A549 (cell line): ENCODE measurements at regions not wholly inside any gene's neighbourhood (a gene's known extent, or its start where the extent isn't known, plus 50 kb on each side); places are given as distances from the start of the nearest gene placed in this dataset.

ENCODE experiments used
- ATAC-seq, 2 experiments: fragments of 200-7000 bp in 1 of 2; fragments of >200 bp in 1 of 2; cut with Nextera tagmentation in 1 of 2; cut with Tn5 transposase in 1 of 2; 3 replicates each; pipeline versions ENCODE4 v1.8.0 to v1.9.1; 2018 to 2020; ENCODE audit warnings: mild to moderate bottlenecking in 1 of 2, moderate library complexity in 1 of 2
- CTCF ChIA-PET: fragments of 300-600 bp; sonication (Branson Sonifier 250); formaldehyde crosslinking; extraction: SDS; loops from one replicate; lab custom pipeline; 2021; ENCODE audit warnings: antibody characterized with exemption, inconsistent platforms; lab: Yijun Ruan, JAX
- POLR2A ChIA-PET: fragments of 350-600 bp; formaldehyde crosslinking; extraction: SDS; loops from one replicate; lab custom pipeline; 2021; ENCODE audit warnings: antibody characterized with exemption, inconsistent platforms; lab: Yijun Ruan, JAX
- DNase-seq, 2 experiments: peaks; one replicate each; pipeline versions ENCODE4 v3.0.0 to v3.0.0-alpha.2; 2011 to 2016; ENCODE audit warnings: low read depth in 1 of 2, low spot score in 1 of 2
- FAIRE-seq: peaks from 2 replicates; lab custom pipeline; 2011; peaks lifted over from hg19 to GRCh38; lab: Jason Lieb, UNC
- H3K27ac ChIP-seq, 2 experiments: fragments of >200 bp; sonication (Bioruptor Twin); formaldehyde crosslinking; 3 replicates each; pipeline ENCODE4 v1.5.1; 2016 to 2017
- H3K4me1 ChIP-seq: fragments of >200 bp; sonication (Bioruptor Twin); formaldehyde crosslinking; 3 replicates; pipeline ENCODE4 v1.6.1; 2016
- H3K4me2 ChIP-seq: fragments of >200 bp; sonication (Bioruptor Twin); formaldehyde crosslinking; 3 replicates; pipeline ENCODE4 v1.6.1; 2016
- H3K4me3 ChIP-seq: fragments of >200 bp; sonication (Bioruptor Twin); formaldehyde crosslinking; 3 replicates; pipeline ENCODE4 v1.5.1; 2016
- H3K9me3 ChIP-seq: fragments of >200 bp; sonication (Bioruptor Twin); formaldehyde crosslinking; 3 replicates; pipeline ENCODE4 v1.6.1; 2016
- BCL3 ChIP-seq: fragments of >200 bp; sonication (Bioruptor Twin); formaldehyde crosslinking; IDR thresholded peaks from 3 replicates; pipeline ENCODE4 v1.6.1; 2016
- CBX2 ChIP-seq: fragments of 200-600 bp; sonication (generic); IDR thresholded peaks from 2 replicates; pipeline ENCODE4 v1.6.1; 2016; ENCODE audit warnings: low read depth, mild to moderate bottlenecking, borderline replicate concordance
- CBX8 ChIP-seq: fragments of 200-600 bp; sonication (generic); IDR thresholded peaks from 2 replicates; pipeline ENCODE4 v1.6.1; 2016
- CHD2 ChIP-seq: fragments of 150-350 bp; IDR thresholded peaks from 2 replicates; pipeline ENCODE4 v1.6.1; 2014; ENCODE audit warnings: low read length; ENCODE audit not compliant: partially characterized antibody
- CTCF ChIP-seq: fragments of >200 bp; sonication (Bioruptor Twin); formaldehyde crosslinking; IDR thresholded peaks from 3 replicates; pipeline ENCODE4 v1.5.1; 2016
- EHF ChIP-seq: fragments of 250-450 bp; sonication (Bioruptor Pico); IDR thresholded peaks from 2 replicates; pipeline ENCODE4 v1.5.0; 2020; ENCODE audit warnings: mild to moderate bottlenecking
- EHMT2 ChIP-seq: fragments of 200-600 bp; sonication (generic); IDR thresholded peaks from 2 replicates; pipeline ENCODE4 v1.6.1; 2016; ENCODE audit warnings: antibody characterized with exemption, low read depth, mild to moderate bottlenecking, moderate library complexity
- ELK1 ChIP-seq: fragments of 150-350 bp; IDR thresholded peaks from 2 replicates; pipeline ENCODE4 v1.6.1; 2014; ENCODE audit warnings: low read depth, mild to moderate bottlenecking, low read length
- ESRRA ChIP-seq: fragments of 150-350 bp; IDR thresholded peaks from 2 replicates; pipeline ENCODE4 v1.6.1; 2014; ENCODE audit warnings: mild to moderate bottlenecking, low read length, borderline replicate concordance
- FOSB ChIP-seq: fragments of 250-450 bp; sonication (Bioruptor Pico); IDR thresholded peaks from 2 replicates; pipeline ENCODE4 v1.5.0; 2020; ENCODE audit warnings: mild to moderate bottlenecking, moderate library complexity
- FOSL2 ChIP-seq, 2 experiments: fragments of 450-650 bp in 1 of 2; fragments of >200 bp in 1 of 2; sonication (Bioruptor Twin) in 1 of 2; formaldehyde crosslinking; IDR thresholded peaks; 2 replicates each; pipeline versions ENCODE4 v1.5.0 to v1.6.1; 2016 to 2020; ENCODE audit warnings: mild to moderate bottlenecking in 1 of 2, moderate library complexity in 1 of 2
- HOXA7 ChIP-seq: fragments of 250-450 bp; sonication (Bioruptor Pico); IDR thresholded peaks from 2 replicates; pipeline ENCODE4 v1.5.0; 2020; ENCODE audit warnings: mild to moderate bottlenecking, moderate library complexity
- HOXB13 ChIP-seq: fragments of 250-450 bp; sonication (Bioruptor Pico); IDR thresholded peaks from 2 replicates; pipeline ENCODE4 v1.5.0; 2020; ENCODE audit warnings: low read depth, mild to moderate bottlenecking, moderate library complexity
- KDM1A ChIP-seq: fragments of 200-600 bp; sonication (generic); IDR thresholded peaks from 2 replicates; pipeline ENCODE4 v1.6.1; 2016; ENCODE audit warnings: low read depth, mild to moderate bottlenecking
- MAFK ChIP-seq: fragments of 450-650 bp; IDR thresholded peaks from 2 replicates; pipeline ENCODE4 v1.6.1; 2014; ENCODE audit not compliant: partially characterized antibody
- MAZ ChIP-seq: fragments of 150-350 bp; IDR thresholded peaks from 2 replicates; pipeline ENCODE4 v1.6.1; 2014; ENCODE audit warnings: antibody characterized with exemption, low read depth, low read length, borderline replicate concordance
- MYC ChIP-seq: IDR thresholded peaks from 2 replicates; pipeline ENCODE4 v1.6.1; 2012; ENCODE audit warnings: mild to moderate bottlenecking, inconsistent platforms, low read length, improper control_type of control experiment, borderline replicate concordance
- NFE2L2 ChIP-seq: fragments of 150-350 bp; conservative IDR thresholded peaks from 2 replicates; pipeline ENCODE4 v1.6.1; 2014; ENCODE audit warnings: low read length
- NPAS2 ChIP-seq: fragments of 250-450 bp; sonication (Bioruptor Pico); IDR thresholded peaks from 2 replicates; pipeline ENCODE4 v1.8.0; 2022; ENCODE audit warnings: mild to moderate bottlenecking, moderate library complexity, borderline replicate concordance
- PHF8 ChIP-seq: fragments of 200-600 bp; sonication (generic); IDR thresholded peaks from 2 replicates; pipeline ENCODE4 v1.6.1; 2016; ENCODE audit warnings: low read depth, mild to moderate bottlenecking, antibody characterized with exemption, moderate library complexity, borderline replicate concordance
- POLR2A ChIP-seq: IDR thresholded peaks from 2 replicates; pipeline ENCODE4 v1.6.1; 2012; ENCODE audit warnings: mild to moderate bottlenecking, low read length
- RAD21 ChIP-seq, 2 experiments: fragments of >200 bp in 1 of 2; sonication (Bioruptor Twin) in 1 of 2; formaldehyde crosslinking in 1 of 2; IDR thresholded peaks in 1 of 2; conservative IDR thresholded peaks in 1 of 2; 2 replicates in 1 of 2; 3 replicates in 1 of 2; pipeline ENCODE4 v1.6.1; 2012 to 2018; ENCODE audit warnings: inconsistent platforms in 1 of 2
- RARB ChIP-seq: fragments of 250-450 bp; sonication (Bioruptor Pico); IDR thresholded peaks from 2 replicates; pipeline ENCODE4 v1.8.0; 2021; ENCODE audit warnings: mild to moderate bottlenecking, moderate library complexity
- REST ChIP-seq: fragments of 200-600 bp; sonication (generic); IDR thresholded peaks from 2 replicates; pipeline ENCODE4 v1.6.1; 2016; ENCODE audit warnings: antibody characterized with exemption, mild to moderate bottlenecking, moderate library complexity
- TP53 ChIP-seq: fragments of 250-450 bp; sonication (Bioruptor Pico); IDR thresholded peaks from 2 replicates; pipeline ENCODE4 v1.5.0; 2021; ENCODE audit warnings: mild to moderate bottlenecking, moderate library complexity
- ZNF302 ChIP-seq: fragments of 250-450 bp; sonication (Bioruptor Pico); IDR thresholded peaks from 2 replicates; pipeline ENCODE4 v1.9.0; 2021; ENCODE audit warnings: inconsistent platforms, mild to moderate bottlenecking, moderate library complexity
- WGBS: methylation state at CpG from one replicate; pipeline ENCODE4 v1.1.6; 2017; ENCODE audit errors: missing lambda C conversion rate; 5-methylcytosine and 5-hydroxymethylcytosine counted together

GRCh38 chr14:87686746-87687145 is 306.2 kb downstream of the GALC start:
- no peak for TF ChIP-seq KDM1A
- no peak for TF ChIP-seq NFE2L2
- no peak for TF ChIP-seq MYC
- TF ChIP-seq ELK1, result no peak
- no peak for TF ChIP-seq ZNF302 (CRISPR knock-in tag)
- no peak for TF ChIP-seq ESRRA
- no peak for TF ChIP-seq RAD21 (conservative IDR thresholded peaks at IDR 0.05 in 1 of 2, IDR thresholded peaks at IDR 0.05 in 1 of 2)
- no peak for TF ChIP-seq PHF8
- TF ChIP-seq EHMT2, result no peak
- no peak for TF ChIP-seq MAZ
- no peak for TF ChIP-seq HOXA7 (CRISPR knock-in tag)
- POLR2A ChIA-PET, result no interaction called here

GRCh38 chr14:87679866-87680265 is 313.1 kb downstream of the GALC start:
- ChIA-PET POLR2A (no interaction called here), CTCF (no interaction called here)
- Histone ChIP-seq H3K9me3 (no peaks in the 10 kb centered on the region), H3K27ac (no peak overlapping the region), H3K4me2 (no peak overlapping the region), H3K4me3 (no peak overlapping the region), H3K4me1 (no peaks in the 10 kb centered on the region)
- FAIRE-seq (no peak), DNase-seq (no peak), ATAC-seq (no peak)
- TF ChIP-seq RARB (CRISPR knock-in tag) (no peak), CBX2 (no peak), CBX8 (no peak), FOSB (CRISPR knock-in tag) (no peak), CHD2 (no peak), MAFK (no peak), NFE2L2 (no peak), POLR2A (no peak), BCL3 (no peak), NPAS2 (CRISPR knock-in tag) (no peak), KDM1A (no peak), EHF (CRISPR knock-in tag) (no peak), HOXB13 (CRISPR knock-in tag) (no peak), REST (no peak), TP53 (CRISPR knock-in tag) (no peak), ELK1 (no peak), FOSL2 (IDR thresholded peaks at IDR 0.05) (no peak), FOSL2 (CRISPR knock-in tag; IDR thresholded peaks at IDR 0.05) (no peak), CTCF (no peak), MAZ (no peak)
- WGBS, result 11% methylated on average over 3 of the region's 3 CpGs

More at GRCh38 chr14:87686746-87687145, 306.2 kb downstream of the GALC start:
- no peak overlapping the region for H3K27ac ChIP-seq
- no peak for DNase-seq
- no peak overlapping the region for H3K4me2 ChIP-seq
- H3K4me1 ChIP-seq, result no peaks in the 10 kb centered on the region
- H3K9me3 ChIP-seq, result no peaks in the 10 kb centered on the region
- FAIRE-seq, result no peak
- no peak overlapping the region for H3K4me3 ChIP-seq
- ATAC-seq, result no peak
- 20% methylated on average over 1 of the region's 1 CpG for WGBS
- CTCF ChIA-PET, result no interaction called here
